CD14-positive monocyte (primary cell): ENCODE measurements at regions not wholly inside any gene's neighbourhood (a gene's known extent, or its start where the extent isn't known, plus 50 kb on each side); places are given as distances from the start of the nearest gene placed in this dataset.

Source experiments
- DNase-seq, 3 donors: peaks; one replicate each; pipeline ENCODE4 v3.0.0-alpha.2; 2011 to 2022
- H2AFZ ChIP-seq: 2 replicates; pipeline ENCODE4 v1.6.0; 2012; ENCODE audit warnings: mild to moderate bottlenecking, low read depth, low read length, inconsistent platforms; ENCODE audit not compliant: insufficient read depth, poor library complexity, severe bottlenecking
- H3K27ac ChIP-seq, 2 donors: 1 replicate in 1 of 2; 2 replicates in 1 of 2; pipeline ENCODE4 v1.5.1; 2012 to 2013; ENCODE audit warnings: low read length in 2 of 2, control low read depth in 1 of 2, inconsistent platforms in 1 of 2, low read depth in 1 of 2, mild to moderate bottlenecking in 1 of 2
- H3K27me3 ChIP-seq, 2 donors: one replicate each; pipeline versions ENCODE4 v1.6.0 to v1.6.1; 2011 to 2013; ENCODE audit warnings: low read length in 2 of 2; ENCODE audit not compliant: control insufficient read depth in 2 of 2, insufficient read depth in 2 of 2
- H3K36me3 ChIP-seq, 2 donors: replicated peaks in 1 of 2; 1 replicate in 1 of 2; 2 replicates in 1 of 2; pipeline versions ENCODE4 v1.5.1 to v1.6.1; 2012 to 2013; ENCODE audit warnings: low read length in 2 of 2, control low read depth in 1 of 2, inconsistent platforms in 1 of 2, mild to moderate bottlenecking in 1 of 2; ENCODE audit not compliant: insufficient read depth in 2 of 2, control insufficient read depth in 1 of 2
- H3K4me1 ChIP-seq, 2 donors: 1 replicate in 1 of 2; 2 replicates in 1 of 2; pipeline versions ENCODE4 v1.5.1 to v1.6.1; 2012 to 2013; ENCODE audit warnings: low read length in 2 of 2, control low read depth in 1 of 2, inconsistent platforms in 1 of 2, mild to moderate bottlenecking in 1 of 2, moderate library complexity in 1 of 2; ENCODE audit not compliant: insufficient read depth in 2 of 2, control insufficient read depth in 1 of 2
- H3K4me2 ChIP-seq: replicated peaks from 2 replicates; pipeline ENCODE3; 2012; ENCODE audit warnings: low read length, moderate library complexity, mild to moderate bottlenecking; ENCODE audit not compliant: poor library complexity, severe bottlenecking; ENCODE audit errors: extremely low read depth
- H3K4me3 ChIP-seq, 3 experiments: fragments of 200-600 bp in 1 of 3; sonication (generic) in 1 of 3; replicated peaks in 1 of 3; 1 replicate in 2 of 3; 2 replicates in 1 of 3; pipeline ENCODE4 v1.5.1; 2011 to 2013; ENCODE audit warnings: low read length in 3 of 3, mild to moderate bottlenecking in 3 of 3, control low read depth in 2 of 3, low read depth in 2 of 3, inconsistent platforms in 1 of 3, moderate library complexity in 1 of 3
- H3K79me2 ChIP-seq: 2 replicates; pipeline ENCODE4 v1.6.0; 2012; ENCODE audit warnings: mild to moderate bottlenecking, control low read depth, inconsistent platforms, low read length, moderate library complexity; ENCODE audit not compliant: insufficient read depth
- H3K9ac ChIP-seq: 2 replicates; pipeline ENCODE4 v1.6.0; 2017; ENCODE audit warnings: low read length, mild to moderate bottlenecking; ENCODE audit not compliant: insufficient read depth, poor library complexity, severe bottlenecking
- H3K9me3 ChIP-seq, 2 donors: replicated peaks in 1 of 2; 1 replicate in 1 of 2; 2 replicates in 1 of 2; pipeline versions ENCODE4 v1.5.1 to v1.6.1; 2012 to 2013; ENCODE audit warnings: low read length in 2 of 2, control low read depth in 1 of 2; ENCODE audit not compliant: control insufficient read depth in 1 of 2, insufficient read depth in 1 of 2
- H4K20me1 ChIP-seq: 2 replicates; pipeline ENCODE4 v1.6.0; 2012; ENCODE audit warnings: mild to moderate bottlenecking, low read length, control low read depth, moderate library complexity; ENCODE audit not compliant: insufficient read depth
- H3K27ac Mint-ChIP-seq, 7 donors: one replicate each; pipeline ENCODE4 v1.8.0; 2020; ENCODE audit warnings: mild to moderate bottlenecking in 7 of 7, mixed read lengths in 7 of 7, moderate library complexity in 6 of 7, inconsistent platforms in 2 of 7
- H3K27me3 Mint-ChIP-seq, 3 donors: one replicate each; pipeline ENCODE4 v1.8.0; 2021 to 2022; ENCODE audit warnings: low read depth in 3 of 3, mild to moderate bottlenecking in 3 of 3, mixed read lengths in 3 of 3, moderate library complexity in 3 of 3, inconsistent platforms in 1 of 3
- H3K36me3 Mint-ChIP-seq, 2 donors: one replicate each; pipeline ENCODE4 v1.8.0; 2020; ENCODE audit warnings: mixed read lengths in 2 of 2, inconsistent platforms in 1 of 2, mild to moderate bottlenecking in 1 of 2
- H3K4me1 Mint-ChIP-seq: one replicate; pipeline ENCODE4 v1.8.0; 2020; ENCODE audit warnings: mild to moderate bottlenecking, mixed read lengths
- H3K4me3 Mint-ChIP-seq, 2 donors: one replicate each; pipeline ENCODE4 v1.8.0; 2020; ENCODE audit warnings: mild to moderate bottlenecking in 2 of 2, mixed read lengths in 2 of 2, moderate library complexity in 1 of 2
- H3K9me3 Mint-ChIP-seq, 7 donors: one replicate each; pipeline ENCODE4 v1.8.0; 2020 to 2022; ENCODE audit warnings: mixed read lengths in 7 of 7, mild to moderate bottlenecking in 6 of 7, moderate library complexity in 6 of 7, inconsistent platforms in 2 of 7
- CTCF ChIP-seq: fragments of 200-600 bp; IDR thresholded peaks from one replicate; pipeline ENCODE4 v1.8.0; 2022; ENCODE audit warnings: antibody characterized with exemption, mild to moderate bottlenecking
- WGBS: methylation state at CpG from one replicate; pipeline ENCODE4 v1.1.5; 2013; ENCODE audit warnings: missing lambda C conversion rate; ENCODE audit not compliant: insufficient coverage; 5-methylcytosine and 5-hydroxymethylcytosine counted together
- intact Hi-C, 2 donors: fragments of 100-400 bp; cut with micrococcal nuclease; formaldehyde crosslinking; loops; one replicate each; pipeline versions ENCODE4 v1.15.0 to v1.15.1; 2023

- Mint-ChIP-seq H3K27me3 (peaks cover 16 to 20% (median 18%) of the 10 kb centered on the region in 3 donors), H3K4me3 (no peak overlapping the region), H3K9me3 (peaks cover 0 to 3% (median 0%) of the 10 kb centered on the region in 7 donors), H3K27ac (no peak overlapping the region), H3K4me1 (no peaks in the 10 kb centered on the region), H3K36me3 (no peaks in the 10 kb centered on the region)
- intact Hi-C loops: no loop called here
- Histone ChIP-seq H3K4me3 (no peak overlapping the region), H4K20me1 (no peaks in the 10 kb centered on the region), H3K4me2 (no peak overlapping the region), H3K27ac (no peak overlapping the region), H3K4me1 (no peaks in the 10 kb centered on the region), H3K9ac (no peak overlapping the region), H2AFZ (no peak overlapping the region), H3K9me3 (no peaks in the 10 kb centered on the region), H3K27me3 (peaks cover 0 to 8% of the 10 kb centered on the region in 2 donors), H3K79me2 (no peaks in the 10 kb centered on the region), H3K36me3 (no peaks in the 10 kb centered on the region)
- no peak for TF ChIP-seq CTCF
- DNase-seq: no peak
- 91% methylated on average over 7 of the region's 8 CpGs for WGBS
Measured at GRCh38 chr5:135092476-135092875, 58.4 kb upstream of the PITX1 start.

DNA sequence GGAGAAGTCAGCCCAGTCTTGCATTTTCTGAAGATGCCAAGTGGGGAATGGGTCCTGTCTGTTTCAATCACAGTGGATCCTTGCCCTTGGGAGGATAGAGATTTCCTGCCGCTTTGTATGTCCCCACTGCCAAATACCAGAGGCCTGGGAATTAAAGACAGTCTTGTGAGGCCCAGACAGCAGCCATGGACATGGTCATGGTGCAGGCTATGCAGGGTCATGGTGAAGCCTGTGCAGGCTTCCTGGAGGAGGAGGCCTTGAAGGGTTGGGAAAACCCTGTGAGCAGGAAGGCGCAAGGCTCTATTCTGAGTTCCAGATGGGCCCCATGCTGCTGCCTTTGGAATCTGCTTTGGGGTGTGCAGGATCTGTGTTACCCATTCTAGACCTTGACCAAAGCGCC is 57.3 kb upstream of the PITX1 start:
- H3K4me1 ChIP-seq: no peaks in the 10 kb centered on the region
- no peaks in the 10 kb centered on the region for H3K36me3 ChIP-seq
- no peak for TF ChIP-seq CTCF
- no peak overlapping the region for H3K4me3 ChIP-seq
- H3K9ac ChIP-seq: no peak overlapping the region
- Mint-ChIP-seq H3K36me3 (no peaks in the 10 kb centered on the region), H3K9me3 (peaks cover 0 to 7% (median 0%) of the 10 kb centered on the region in 7 donors), H3K4me1 (no peaks in the 10 kb centered on the region), H3K27ac (no peak overlapping the region), H3K4me3 (no peak overlapping the region), H3K27me3 (peaks cover 14 to 18% (median 16%) of the 10 kb centered on the region in 3 donors)
- no peaks in the 10 kb centered on the region for H3K9me3 ChIP-seq
- no peak overlapping the region for H3K27ac ChIP-seq
- no peak overlapping the region for H3K4me2 ChIP-seq
- H3K27me3 ChIP-seq: peaks cover 0 to 7% of the 10 kb centered on the region in 2 donors
- H2AFZ ChIP-seq: no peak overlapping the region
- intact Hi-C loops: no loop called here
- H4K20me1 ChIP-seq: no peaks in the 10 kb centered on the region
- H3K79me2 ChIP-seq: no peaks in the 10 kb centered on the region
- WGBS: 100% methylated on average over 2 of the region's 3 CpGs
- DNase-seq: no peak
